HL-60 (cell line): ENCODE measurements at regions not wholly inside any gene's neighbourhood (a gene's known extent, or its start where the extent isn't known, plus 50 kb on each side); places are given as distances from the start of the nearest gene placed in this dataset.

ENCODE experiments used
- POLR2AphosphoS5 ChIP-seq: IDR thresholded peaks from 2 replicates; pipeline ENCODE4 v1.6.1; 2012; ENCODE audit warnings: low read depth
- SPI1 ChIP-seq: IDR thresholded peaks from 2 replicates; pipeline ENCODE4 v1.6.1; 2012; ENCODE audit warnings: low read depth, mild to moderate bottlenecking, borderline replicate concordance
- TF ChIP-seq, protein P1 (sequence below): IDR thresholded peaks from one replicate; pipeline ENCODE4 v1.5.1; 2011; ENCODE audit warnings: low read length, control low read depth, inconsistent platforms; ENCODE audit not compliant: insufficient read depth

DNA sequence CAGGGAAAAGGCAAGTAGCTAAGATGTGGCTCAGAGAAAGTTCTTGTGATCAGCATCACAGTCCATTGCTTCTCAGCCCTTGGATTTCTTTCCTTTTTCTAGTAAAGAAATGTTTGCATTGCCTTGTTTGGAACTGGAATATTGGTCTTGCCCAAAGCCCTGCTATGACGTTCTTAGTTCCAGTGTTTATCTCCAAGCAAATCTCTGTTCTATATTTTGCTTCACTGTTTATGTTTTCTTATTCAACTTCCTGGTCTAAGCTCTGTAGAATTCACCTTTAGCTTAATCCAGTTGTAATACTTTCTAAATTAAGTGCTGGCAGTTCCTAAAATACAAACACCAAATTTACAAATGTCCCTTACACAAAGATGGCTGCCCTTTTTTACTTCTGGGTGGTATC is 88.7 kb upstream of the ZNF438 start:
- TF ChIP-seq, protein P1, sequence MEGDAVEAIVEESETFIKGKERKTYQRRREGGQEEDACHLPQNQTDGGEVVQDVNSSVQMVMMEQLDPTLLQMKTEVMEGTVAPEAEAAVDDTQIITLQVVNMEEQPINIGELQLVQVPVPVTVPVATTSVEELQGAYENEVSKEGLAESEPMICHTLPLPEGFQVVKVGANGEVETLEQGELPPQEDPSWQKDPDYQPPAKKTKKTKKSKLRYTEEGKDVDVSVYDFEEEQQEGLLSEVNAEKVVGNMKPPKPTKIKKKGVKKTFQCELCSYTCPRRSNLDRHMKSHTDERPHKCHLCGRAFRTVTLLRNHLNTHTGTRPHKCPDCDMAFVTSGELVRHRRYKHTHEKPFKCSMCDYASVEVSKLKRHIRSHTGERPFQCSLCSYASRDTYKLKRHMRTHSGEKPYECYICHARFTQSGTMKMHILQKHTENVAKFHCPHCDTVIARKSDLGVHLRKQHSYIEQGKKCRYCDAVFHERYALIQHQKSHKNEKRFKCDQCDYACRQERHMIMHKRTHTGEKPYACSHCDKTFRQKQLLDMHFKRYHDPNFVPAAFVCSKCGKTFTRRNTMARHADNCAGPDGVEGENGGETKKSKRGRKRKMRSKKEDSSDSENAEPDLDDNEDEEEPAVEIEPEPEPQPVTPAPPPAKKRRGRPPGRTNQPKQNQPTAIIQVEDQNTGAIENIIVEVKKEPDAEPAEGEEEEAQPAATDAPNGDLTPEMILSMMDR = no peak
- TF ChIP-seq POLR2AphosphoS5 = no peak
- TF ChIP-seq SPI1 = no peak
